ENCODE measurements at regions not wholly inside any gene's neighbourhood (a gene's known extent, or its start where the extent isn't known, plus 50 kb on each side); places are given as distances from the start of the nearest gene placed in this dataset.

- ChIA-PET POLR2A (no interaction called here), CTCF (no interaction called here)
- TF ChIP-seq, protein P1, sequence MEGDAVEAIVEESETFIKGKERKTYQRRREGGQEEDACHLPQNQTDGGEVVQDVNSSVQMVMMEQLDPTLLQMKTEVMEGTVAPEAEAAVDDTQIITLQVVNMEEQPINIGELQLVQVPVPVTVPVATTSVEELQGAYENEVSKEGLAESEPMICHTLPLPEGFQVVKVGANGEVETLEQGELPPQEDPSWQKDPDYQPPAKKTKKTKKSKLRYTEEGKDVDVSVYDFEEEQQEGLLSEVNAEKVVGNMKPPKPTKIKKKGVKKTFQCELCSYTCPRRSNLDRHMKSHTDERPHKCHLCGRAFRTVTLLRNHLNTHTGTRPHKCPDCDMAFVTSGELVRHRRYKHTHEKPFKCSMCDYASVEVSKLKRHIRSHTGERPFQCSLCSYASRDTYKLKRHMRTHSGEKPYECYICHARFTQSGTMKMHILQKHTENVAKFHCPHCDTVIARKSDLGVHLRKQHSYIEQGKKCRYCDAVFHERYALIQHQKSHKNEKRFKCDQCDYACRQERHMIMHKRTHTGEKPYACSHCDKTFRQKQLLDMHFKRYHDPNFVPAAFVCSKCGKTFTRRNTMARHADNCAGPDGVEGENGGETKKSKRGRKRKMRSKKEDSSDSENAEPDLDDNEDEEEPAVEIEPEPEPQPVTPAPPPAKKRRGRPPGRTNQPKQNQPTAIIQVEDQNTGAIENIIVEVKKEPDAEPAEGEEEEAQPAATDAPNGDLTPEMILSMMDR (IDR thresholded peaks at IDR 0.05; ENCODE audit: control extremely low read depth, extremely low read depth, low read depth, missing control alignments) = no peak
- DNase-seq (ENCODE audit: extremely low spot score) = no peak
Measured at GRCh38 chr12:81957631-81958030, 198.5 kb upstream of the PPFIA2 start.

DNA sequence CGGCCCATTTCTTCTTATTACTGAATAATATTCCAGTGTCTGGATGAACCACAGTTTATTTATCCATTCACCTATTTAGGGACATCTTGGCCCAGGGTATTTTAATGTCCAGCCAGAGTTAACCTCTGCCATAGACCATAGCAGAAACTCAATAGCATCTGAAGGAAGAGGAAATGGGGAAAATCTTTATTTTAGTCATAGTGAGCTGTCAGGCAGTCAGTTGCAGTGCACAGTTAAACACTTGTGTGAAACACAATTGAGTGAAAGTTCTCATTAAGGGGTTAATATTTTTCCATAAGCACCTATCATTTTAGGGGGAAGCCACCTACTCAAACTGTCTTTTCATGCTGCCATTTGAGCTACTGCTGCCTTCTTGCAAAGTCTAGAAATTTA lies 197.3 kb upstream of the PPFIA2 start:
- CTCF ChIA-PET = no interaction called here
- TF ChIP-seq, protein P1 (IDR thresholded peaks at IDR 0.05; ENCODE audit: control extremely low read depth, extremely low read depth, low read depth, missing control alignments) = no peak
- DNase-seq (ENCODE audit: extremely low spot score) = no peak
- POLR2A ChIA-PET = no interaction called here

DNA sequence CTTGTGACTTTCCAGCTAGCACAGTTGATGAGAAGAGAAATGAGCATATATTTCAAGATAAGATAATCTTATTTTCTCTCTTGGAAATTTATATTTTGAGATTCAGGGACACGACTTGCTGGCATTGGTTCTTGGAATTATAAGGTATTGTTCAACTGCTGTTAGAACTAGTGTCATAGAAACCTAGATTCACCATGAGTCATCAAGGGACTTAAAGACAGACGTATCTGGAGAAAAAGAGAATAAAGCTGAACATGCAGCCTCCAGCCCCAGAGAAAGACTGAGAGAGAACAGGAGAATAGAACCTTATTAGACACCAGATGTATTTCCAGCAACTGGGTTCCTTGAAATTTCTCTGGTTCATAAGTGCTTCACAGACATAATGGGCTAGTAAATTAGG lies 194.4 kb upstream of the PPFIA2 start:
- TF ChIP-seq, protein P1 (IDR thresholded peaks at IDR 0.05; ENCODE audit: control extremely low read depth, extremely low read depth, low read depth, missing control alignments) = no peak
- CTCF ChIA-PET = no interaction called here
- DNase-seq (ENCODE audit: extremely low spot score) = no peak
- POLR2A ChIA-PET = no interaction called here

DNA sequence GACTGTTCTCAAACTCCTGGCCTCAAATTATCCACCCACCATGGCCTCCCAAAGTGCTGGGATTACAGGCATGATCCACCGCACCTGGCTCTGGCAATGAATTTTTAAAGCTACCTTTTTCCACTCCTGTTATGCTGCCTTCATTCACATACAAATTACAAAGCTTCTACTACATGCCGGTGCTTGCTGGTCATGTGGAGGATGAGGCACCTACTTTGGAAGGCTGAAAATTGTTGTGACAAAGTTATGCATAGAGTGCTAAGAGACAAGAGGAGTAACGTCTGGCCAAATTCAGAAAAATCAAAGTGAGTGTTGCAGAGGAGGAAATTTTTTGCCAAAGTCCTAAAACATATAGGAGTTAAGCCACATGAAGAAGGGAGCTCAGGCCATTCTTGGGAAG lies 191.7 kb upstream of the PPFIA2 start:
- TF ChIP-seq, protein P1 (IDR thresholded peaks at IDR 0.05; ENCODE audit: control extremely low read depth, extremely low read depth, low read depth, missing control alignments) = no peak
- ChIA-PET POLR2A (no interaction called here), CTCF (interaction anchor here (0.9 to 1.4 kb wide), 3 partner anchors 10 to 39 kb away, joined by 3 to 5 read pairs (median 3); no protein-coding TSS in a partner anchor)
- no peak for DNase-seq (ENCODE audit: extremely low spot score)

DNA sequence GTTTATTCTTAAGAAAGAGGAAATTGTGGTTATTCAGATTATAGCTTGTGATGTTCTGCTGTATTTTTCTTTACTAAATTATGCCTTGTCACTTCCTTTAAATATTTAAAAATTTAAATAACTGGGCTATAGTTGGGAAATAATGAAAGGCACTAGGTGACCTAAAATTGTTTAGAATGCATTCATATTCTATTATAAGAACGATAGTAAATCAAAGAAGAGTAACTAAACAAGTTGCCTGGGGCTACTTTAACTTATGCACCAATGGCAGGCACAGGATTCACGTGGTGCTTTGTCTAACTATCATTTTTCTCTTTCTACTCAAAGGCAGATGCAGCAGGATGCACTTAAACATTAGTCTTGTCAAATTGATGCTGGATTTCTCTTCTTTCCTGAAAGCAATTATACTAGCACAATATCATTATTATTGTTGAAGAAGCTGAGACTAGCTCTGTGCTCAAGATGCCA lies 190.7 kb upstream of the PPFIA2 start:
- ChIA-PET CTCF (interaction anchor here (0.9 kb wide), 1 partner anchor 24 kb away, joined by 3 read pairs; no protein-coding TSS in a partner anchor), POLR2A (no interaction called here)
- no peak for DNase-seq (ENCODE audit: extremely low spot score)
- TF ChIP-seq, protein P1 (IDR thresholded peaks at IDR 0.05; ENCODE audit: control extremely low read depth, extremely low read depth, low read depth, missing control alignments) = no peak

DNA sequence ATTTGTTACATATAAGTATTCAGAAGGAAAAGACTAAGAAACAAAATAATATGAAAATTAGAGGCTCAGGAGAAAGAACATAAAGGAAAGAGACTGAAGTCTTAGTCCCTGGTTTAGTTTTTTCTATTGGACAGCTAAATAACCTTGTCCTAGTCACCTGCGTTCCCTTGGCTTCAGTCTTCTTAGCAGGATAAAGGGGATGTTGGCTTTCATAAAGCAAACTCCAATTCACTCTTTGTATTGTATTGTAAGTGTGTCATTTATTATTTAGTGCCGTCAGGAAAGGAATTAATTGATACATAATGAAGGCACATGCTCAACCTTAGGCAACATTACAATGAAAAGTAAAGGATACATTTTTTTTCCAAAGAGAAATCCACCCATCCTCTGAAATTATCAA lies 190.3 kb upstream of the PPFIA2 start:
- POLR2A ChIA-PET = no interaction called here
- TF ChIP-seq, protein P1 (IDR thresholded peaks at IDR 0.05; ENCODE audit: control extremely low read depth, extremely low read depth, low read depth, missing control alignments) = no peak
- DNase-seq (ENCODE audit: extremely low spot score) = no peak
- CTCF ChIA-PET = interaction anchor here (1.6 kb wide), 1 partner anchor 11 kb away, joined by 4 read pairs; no protein-coding TSS in a partner anchor

DNA sequence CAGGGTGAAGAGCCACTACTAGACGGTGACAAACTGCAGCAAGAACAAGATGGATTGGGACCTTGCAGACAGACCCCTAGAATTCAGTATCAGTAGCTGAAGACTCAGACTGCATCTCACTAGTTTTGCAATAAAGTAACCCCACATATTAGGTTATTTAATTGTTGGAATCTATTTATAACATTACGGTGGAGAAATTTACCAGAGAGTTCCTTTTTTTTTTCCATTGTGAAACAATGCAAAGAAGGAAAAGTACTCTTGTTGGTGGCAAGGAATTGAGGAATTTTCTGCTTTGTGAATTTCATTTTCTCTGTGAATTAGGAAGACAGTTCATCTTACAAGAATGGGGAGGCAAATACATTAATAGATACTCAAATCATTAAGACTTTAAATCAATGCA lies 185.7 kb upstream of the PPFIA2 start:
- DNase-seq (ENCODE audit: extremely low spot score) = no peak
- CTCF ChIA-PET = no interaction called here
- TF ChIP-seq, protein P1 (IDR thresholded peaks at IDR 0.05; ENCODE audit: control extremely low read depth, extremely low read depth, low read depth, missing control alignments) = no peak
- POLR2A ChIA-PET = no interaction called here
